HCT116 (cell line): ENCODE measurements at regions not wholly inside any gene's neighbourhood (a gene's known extent, or its start where the extent isn't known, plus 50 kb on each side); places are given as distances from the start of the nearest gene placed in this dataset.

Source experiments
- ATAC-seq: fragments of 200-7000 bp; cut with Tn5 transposase; 2 replicates; pipeline ENCODE4 v1.9.1; 2020; ENCODE audit warnings: mild to moderate bottlenecking, moderate library complexity
- BruUV-seq: library from RNA; stranded (reverse); fragments of 400-500 nt; replicated peaks from 2 replicates; lab custom pipeline; 2021; lab: Mats Ljungman, UMichigan
- CTCF ChIA-PET: fragments of 300-600 bp; sonication (Branson Sonifier 250); formaldehyde crosslinking; loops from one replicate; lab custom pipeline; 2021; ENCODE audit warnings: antibody characterized with exemption; lab: Charles Lee
- POLR2A ChIA-PET: fragments of 300-600, 350-600 bp; sonication (Branson Sonifier 250); formaldehyde crosslinking; loops from one replicate; lab custom pipeline; 2021; ENCODE audit warnings: antibody characterized with exemption; lab: Charles Lee
- RAD21 ChIA-PET, 2 experiments: fragments of 300-600 bp; sonication (Branson Sonifier 250); formaldehyde crosslinking; loops; one replicate each; lab custom pipeline; 2023; ENCODE audit warnings: low total read pairs in 2 of 2; ENCODE audit not compliant: uncharacterized antibody in 2 of 2, unreplicated experiment in 2 of 2, low non-redundant PET in 1 of 2; lab: Charles Lee
- DNase-seq: peaks from one replicate; pipeline ENCODE4 v3.0.0-alpha.2; 2010; ENCODE audit warnings: low read depth, low spot score
- H2AFZ ChIP-seq: fragments of 200-600 bp; shearing (Covaris generic), sonication (generic); 2 replicates; pipeline ENCODE4 v1.6.1; 2017; ENCODE audit warnings: low read depth, mixed run types, mixed read lengths, antibody characterized with exemption, low read length; ENCODE audit not compliant: poor library complexity, severe bottlenecking
- H3K27ac ChIP-seq: 2 replicates; pipeline ENCODE4 v1.5.1; 2012; ENCODE audit warnings: low read depth, low read length
- H3K27me3 ChIP-seq: fragments of 200-600 bp; sonication (generic); 2 replicates; pipeline ENCODE4 v1.6.1; 2016; ENCODE audit warnings: mixed run types, low read length, mixed read lengths; ENCODE audit not compliant: insufficient read depth
- H3K36me3 ChIP-seq, 2 experiments: fragments of 200-500 bp in 1 of 2; fragments of 200-600 bp in 1 of 2; sonication (Bioruptor generic) in 1 of 2; sonication (generic) in 1 of 2; 2 replicates each; pipeline versions ENCODE4 v1.5.1 to v1.6.1; 2014 to 2016; ENCODE audit warnings: low read length in 2 of 2, inconsistent platforms in 1 of 2, mixed read lengths in 1 of 2, mixed run types in 1 of 2; ENCODE audit not compliant: insufficient read depth in 2 of 2, control insufficient read depth in 1 of 2
- H3K4me1 ChIP-seq, 2 experiments: fragments of 200-600 bp in 1 of 2; sonication (generic) in 1 of 2; 2 replicates each; pipeline versions ENCODE4 v1.5.1 to v1.6.1; 2012 to 2017; ENCODE audit warnings: low read length in 2 of 2, inconsistent platforms in 1 of 2, mild to moderate bottlenecking in 1 of 2, mixed read lengths in 1 of 2, mixed run types in 1 of 2, moderate library complexity in 1 of 2; ENCODE audit not compliant: insufficient read depth in 2 of 2, control insufficient read depth in 1 of 2
- H3K4me2 ChIP-seq: fragments of 200-600 bp; sonication (generic); 2 replicates; pipeline ENCODE4 v1.6.1; 2017; ENCODE audit warnings: mixed run types, low read length, mixed read lengths
- H3K4me3 ChIP-seq, 2 experiments: fragments of 200-600 bp in 1 of 2; sonication (generic) in 1 of 2; replicated peaks in 1 of 2; 2 replicates each; pipeline ENCODE4 v1.5.1; 2011 to 2016; ENCODE audit warnings: low read length in 2 of 2, control low read depth in 1 of 2, low read depth in 1 of 2, mild to moderate bottlenecking in 1 of 2, mixed read lengths in 1 of 2, mixed run types in 1 of 2
- H3K79me2 ChIP-seq: fragments of 200-600 bp; sonication (generic); 2 replicates; pipeline ENCODE4 v1.6.1; 2017; ENCODE audit warnings: mild to moderate bottlenecking, mixed run types, low read length, moderate library complexity, mixed read lengths; ENCODE audit not compliant: insufficient read depth
- H3K9ac ChIP-seq: fragments of 200-600 bp; sonication (generic); 2 replicates; pipeline ENCODE4 v1.6.1; 2016; ENCODE audit warnings: low read length, mixed read lengths
- H3K9me2 ChIP-seq: fragments of 200-600 bp; sonication (generic), shearing (Covaris generic); 2 replicates; pipeline ENCODE4 v1.6.1; 2017; ENCODE audit warnings: mixed run types, mild to moderate bottlenecking, moderate library complexity; ENCODE audit not compliant: insufficient read depth
- H3K9me3 ChIP-seq, 2 experiments: fragments of 200-500 bp in 1 of 2; fragments of 200-600 bp in 1 of 2; sonication (Bioruptor generic) in 1 of 2; sonication (generic) in 1 of 2; 2 replicates each; pipeline ENCODE4 v1.6.1; 2014 to 2017; ENCODE audit warnings: low read length in 2 of 2, mixed read lengths in 2 of 2, inconsistent platforms in 1 of 2, low read depth in 1 of 2, mild to moderate bottlenecking in 1 of 2, mixed run types in 1 of 2, moderate library complexity in 1 of 2; ENCODE audit not compliant: control insufficient read depth in 1 of 2, insufficient read depth in 1 of 2
- H4K20me1 ChIP-seq: fragments of 200-600 bp; sonication (generic), shearing (Covaris generic); 2 replicates; pipeline ENCODE4 v1.6.1; 2017; ENCODE audit warnings: mixed run types, mild to moderate bottlenecking, moderate library complexity; ENCODE audit not compliant: insufficient read depth
- CBX3 ChIP-seq: IDR thresholded peaks from 2 replicates; pipeline ENCODE4 v1.6.1; 2012; ENCODE audit warnings: low read depth
- EGR1 ChIP-seq: IDR thresholded peaks from 2 replicates; pipeline ENCODE4 v1.6.1; 2012; ENCODE audit warnings: low read depth
- EZH2 ChIP-seq: fragments of 200-600 bp; sonication (generic); IDR thresholded peaks from 2 replicates; pipeline ENCODE4 v1.6.1; 2017; ENCODE audit warnings: antibody characterized with exemption, mixed run types
- EZH2phosphoT487 ChIP-seq: fragments of 200-600 bp; IDR thresholded peaks from 2 replicates; pipeline ENCODE4 v1.6.1; 2018; ENCODE audit warnings: antibody characterized with exemption, borderline replicate concordance
- JUND ChIP-seq: IDR thresholded peaks from 2 replicates; pipeline ENCODE4 v1.6.1; 2012
- POLR2A ChIP-seq: IDR thresholded peaks from 2 replicates; pipeline ENCODE4 v1.7.0; 2011; ENCODE audit warnings: borderline replicate concordance; ENCODE audit not compliant: insufficient read depth, insufficient read length; ENCODE audit errors: extremely low read depth
- POLR2AphosphoS5 ChIP-seq: IDR thresholded peaks from 2 replicates; pipeline ENCODE4 v1.6.1; 2011; ENCODE audit warnings: mild to moderate bottlenecking, low read depth, low read length, moderate library complexity
- TCF7L2 ChIP-seq: IDR thresholded peaks from 2 replicates; pipeline ENCODE4 v1.7.0; 2011; ENCODE audit warnings: borderline replicate concordance, inconsistent platforms; ENCODE audit not compliant: insufficient read depth, insufficient read length; ENCODE audit errors: extremely low read depth
- YY1 ChIP-seq: IDR thresholded peaks from 2 replicates; pipeline ENCODE4 v1.6.1; 2011; ENCODE audit warnings: low read length, low read depth, moderate library complexity, mild to moderate bottlenecking; ENCODE audit not compliant: insufficient replicate concordance; ENCODE audit errors: extremely low read depth
- ZNF274 ChIP-seq: fragments of 200-500 bp; sonication (Bioruptor generic); IDR thresholded peaks from 2 replicates; pipeline ENCODE4 v1.6.1; 2014; ENCODE audit warnings: mild to moderate bottlenecking, low read depth, low read length, inconsistent platforms
- intact Hi-C: fragments of 100-400 bp; cut with micrococcal nuclease; formaldehyde crosslinking; loops from 2 replicates; pipeline ENCODE4 v1.10.0; 2022
- TF ChIP-seq, protein P1 (sequence below), 3 experiments: fragments of 200-600 bp in 1 of 3; sonication (generic) in 1 of 3; IDR thresholded peaks in 2 of 3; conservative IDR thresholded peaks in 1 of 3; 2 replicates each; pipeline ENCODE4 v1.5.1; 2012 to 2017; ENCODE audit warnings: low read depth in 2 of 3, low read length in 2 of 3, antibody characterized with exemption in 1 of 3, borderline replicate concordance in 1 of 3, control low read depth in 1 of 3, mild to moderate bottlenecking in 1 of 3, mixed read lengths in 1 of 3, mixed run types in 1 of 3, moderate library complexity in 1 of 3; ENCODE audit not compliant: insufficient read depth in 1 of 3
- TF ChIP-seq, protein P2 (sequence below): IDR thresholded peaks from 2 replicates; pipeline ENCODE4 v1.6.1; 2012
- TF ChIP-seq, protein P3 (sequence below): IDR thresholded peaks from 2 replicates; pipeline ENCODE4 v1.6.1; 2011; ENCODE audit warnings: mild to moderate bottlenecking, low read length, moderate library complexity; ENCODE audit not compliant: insufficient replicate concordance; ENCODE audit errors: extremely low read depth

DNA sequence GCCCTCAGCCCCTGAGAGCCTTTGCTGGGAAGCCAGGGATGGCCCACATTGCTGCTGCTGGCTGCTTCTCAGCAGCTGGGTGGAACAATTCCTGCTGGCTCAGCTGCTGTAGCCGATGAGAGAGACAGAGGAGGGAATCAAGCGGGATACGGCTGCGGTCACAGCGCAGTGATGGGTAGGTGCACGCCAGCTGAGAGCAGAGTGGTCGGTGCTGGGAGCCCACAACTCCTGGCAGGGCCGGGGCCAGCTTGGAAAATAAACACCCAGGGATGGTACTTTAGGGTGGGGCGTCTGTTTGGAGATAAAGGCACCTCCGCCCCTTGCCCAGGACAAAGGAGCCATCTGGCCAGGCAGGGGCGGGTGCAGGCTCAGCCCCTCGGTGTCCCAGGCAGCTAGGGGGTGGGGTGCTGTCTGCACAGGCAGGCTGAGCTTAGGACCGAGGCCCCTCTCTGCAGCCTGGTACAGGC is 480.5 kb downstream of the MIAT start:
- RAD21 ChIA-PET: no interaction called here
- ATAC-seq: no peak
- Histone ChIP-seq H2AFZ (no peak overlapping the region), H3K9me3 (peaks cover 0 to 7% of the 10 kb centered on the region in 2 experiments; a peak in 1 of 4 replicates), H3K36me3 (no peaks in the 10 kb centered on the region), H3K9ac (no peak overlapping the region), H3K27ac (no peak overlapping the region), H3K9me2 (no peaks in the 10 kb centered on the region), H4K20me1 (no peaks in the 10 kb centered on the region), H3K79me2 (no peaks in the 10 kb centered on the region), H3K27me3 (peaks cover 9% of the 10 kb centered on the region; the same call in 1 of the 2 replicates), H3K4me3 (no peak overlapping the region), H3K4me1 (peaks cover 12 to 33% of the 10 kb centered on the region in 2 experiments), H3K4me2 (no peak overlapping the region)
- intact Hi-C loops: no loop called here
- no peak for DNase-seq
- CTCF ChIA-PET: no interaction called here
- no TSS peak for BruUV-seq
- TF ChIP-seq POLR2A (no peak), TCF7L2 (no peak), EGR1 (no peak), EZH2phosphoT487 (no peak), POLR2AphosphoS5 (no peak), JUND (no peak), YY1 (no peak), ZNF274 (no peak), CBX3 (no peak), EZH2 (no peak)
- TF ChIP-seq, protein P1, sequence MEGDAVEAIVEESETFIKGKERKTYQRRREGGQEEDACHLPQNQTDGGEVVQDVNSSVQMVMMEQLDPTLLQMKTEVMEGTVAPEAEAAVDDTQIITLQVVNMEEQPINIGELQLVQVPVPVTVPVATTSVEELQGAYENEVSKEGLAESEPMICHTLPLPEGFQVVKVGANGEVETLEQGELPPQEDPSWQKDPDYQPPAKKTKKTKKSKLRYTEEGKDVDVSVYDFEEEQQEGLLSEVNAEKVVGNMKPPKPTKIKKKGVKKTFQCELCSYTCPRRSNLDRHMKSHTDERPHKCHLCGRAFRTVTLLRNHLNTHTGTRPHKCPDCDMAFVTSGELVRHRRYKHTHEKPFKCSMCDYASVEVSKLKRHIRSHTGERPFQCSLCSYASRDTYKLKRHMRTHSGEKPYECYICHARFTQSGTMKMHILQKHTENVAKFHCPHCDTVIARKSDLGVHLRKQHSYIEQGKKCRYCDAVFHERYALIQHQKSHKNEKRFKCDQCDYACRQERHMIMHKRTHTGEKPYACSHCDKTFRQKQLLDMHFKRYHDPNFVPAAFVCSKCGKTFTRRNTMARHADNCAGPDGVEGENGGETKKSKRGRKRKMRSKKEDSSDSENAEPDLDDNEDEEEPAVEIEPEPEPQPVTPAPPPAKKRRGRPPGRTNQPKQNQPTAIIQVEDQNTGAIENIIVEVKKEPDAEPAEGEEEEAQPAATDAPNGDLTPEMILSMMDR (IDR thresholded peaks at IDR 0.05 in 2 of 3, conservative IDR thresholded peaks at IDR 0.05 in 1 of 3; ENCODE audit: borderline replicate concordance in 1 of 3, insufficient read depth in 1 of 3, low read depth in 2 of 3, low read length in 2 of 3): no peak
- TF ChIP-seq, protein P2, sequence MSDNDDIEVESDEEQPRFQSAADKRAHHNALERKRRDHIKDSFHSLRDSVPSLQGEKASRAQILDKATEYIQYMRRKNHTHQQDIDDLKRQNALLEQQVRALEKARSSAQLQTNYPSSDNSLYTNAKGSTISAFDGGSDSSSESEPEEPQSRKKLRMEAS: no peak
- TF ChIP-seq, protein P3, sequence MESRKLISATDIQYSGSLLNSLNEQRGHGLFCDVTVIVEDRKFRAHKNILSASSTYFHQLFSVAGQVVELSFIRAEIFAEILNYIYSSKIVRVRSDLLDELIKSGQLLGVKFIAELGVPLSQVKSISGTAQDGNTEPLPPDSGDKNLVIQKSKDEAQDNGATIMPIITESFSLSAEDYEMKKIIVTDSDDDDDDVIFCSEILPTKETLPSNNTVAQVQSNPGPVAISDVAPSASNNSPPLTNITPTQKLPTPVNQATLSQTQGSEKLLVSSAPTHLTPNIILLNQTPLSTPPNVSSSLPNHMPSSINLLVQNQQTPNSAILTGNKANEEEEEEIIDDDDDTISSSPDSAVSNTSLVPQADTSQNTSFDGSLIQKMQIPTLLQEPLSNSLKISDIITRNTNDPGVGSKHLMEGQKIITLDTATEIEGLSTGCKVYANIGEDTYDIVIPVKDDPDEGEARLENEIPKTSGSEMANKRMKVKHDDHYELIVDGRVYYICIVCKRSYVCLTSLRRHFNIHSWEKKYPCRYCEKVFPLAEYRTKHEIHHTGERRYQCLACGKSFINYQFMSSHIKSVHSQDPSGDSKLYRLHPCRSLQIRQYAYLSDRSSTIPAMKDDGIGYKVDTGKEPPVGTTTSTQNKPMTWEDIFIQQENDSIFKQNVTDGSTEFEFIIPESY: no peak
- POLR2A ChIA-PET: no interaction called here
